Right lobe of liver (tissue), 6 donors: ENCODE measurements at regions not wholly inside any gene's neighbourhood (a gene's known extent, or its start where the extent isn't known, plus 50 kb on each side); places are given as distances from the start of the nearest gene placed in this dataset.
A peak's percentile ranks its signal among the peaks of the same experiment; 100 is the strongest.

Experiments
- ATAC-seq, 4 donors: fragments of 200-7000 bp; cut with Tn5 transposase; one replicate each; pipeline ENCODE4 v1.9.1; 2020; ENCODE audit warnings: mild to moderate bottlenecking in 4 of 4, moderate library complexity in 4 of 4
- DNase-seq, 3 donors: peaks; one replicate each; pipeline ENCODE4 v3.0.0-alpha.2; 2020
- H3K27ac ChIP-seq, 3 donors: fragments of 200-600 bp; one replicate each; pipeline ENCODE4 v1.8.0; 2022
- H3K27me3 ChIP-seq, 2 donors: fragments of 200-600 bp; one replicate each; pipeline ENCODE4 v1.8.0; 2022
- H3K36me3 ChIP-seq, 4 donors: fragments of 200-600 bp; sonication (generic) in 1 of 4; one replicate each; pipeline versions ENCODE4 v1.5.1 to v1.8.0; 2017 to 2022; ENCODE audit warnings: control low read depth in 1 of 4
- H3K4me1 ChIP-seq, 4 donors: fragments of 200-600 bp; sonication (generic) in 1 of 4; one replicate each; pipeline versions ENCODE4 v1.5.1 to v1.8.0; 2017 to 2022; ENCODE audit warnings: control low read depth in 1 of 4
- H3K4me3 ChIP-seq, 3 donors: fragments of 200-600 bp; one replicate each; pipeline ENCODE4 v1.8.0; 2022
- H3K9me3 ChIP-seq, 4 donors: fragments of 200-600 bp; sonication (generic) in 1 of 4; one replicate each; pipeline versions ENCODE4 v1.5.1 to v1.8.0; 2017 to 2022; ENCODE audit warnings: control low read depth in 1 of 4
- POLR2A ChIP-seq: fragments of 450-650 bp; IDR thresholded peaks from one replicate; pipeline ENCODE4 v1.6.1; 2017; ENCODE audit warnings: antibody characterized with exemption, mild to moderate bottlenecking
- WGBS: methylation state at CpG from one replicate; pipeline ENCODE4 v1.1.6; 2018; ENCODE audit warnings: low coverage, low lambda C conversion rate; ENCODE audit not compliant: insufficient coverage; ENCODE audit errors: missing lambda C conversion rate; 5-methylcytosine and 5-hydroxymethylcytosine counted together
- intact Hi-C, 2 donors: fragments of 100-400 bp; cut with DNase I; formaldehyde crosslinking; loops; one replicate each; pipeline versions ENCODE4 v1.11.2 to v1.14.1; 2022
- TF ChIP-seq, protein P1 (sequence below), 4 donors: fragments of 200-600 bp in 3 of 4; fragments of 450-650 bp in 1 of 4; IDR thresholded peaks; one replicate each; pipeline versions ENCODE4 v1.5.1 to v1.8.0; 2016 to 2022; ENCODE audit warnings: antibody characterized with exemption in 4 of 4, mild to moderate bottlenecking in 2 of 4
- donor health status: DM: no; HTN: yes; CAD: no.
- donor health status: DM: no; HTN: no; CAD: no.
- donor health status: DM: no; HTN: no; CAD: no.
- donor health status: DM: no; HTN: yes; CAD: no.
- donor health status: DM: no; HTN: yes; CAD: no.

DNA sequence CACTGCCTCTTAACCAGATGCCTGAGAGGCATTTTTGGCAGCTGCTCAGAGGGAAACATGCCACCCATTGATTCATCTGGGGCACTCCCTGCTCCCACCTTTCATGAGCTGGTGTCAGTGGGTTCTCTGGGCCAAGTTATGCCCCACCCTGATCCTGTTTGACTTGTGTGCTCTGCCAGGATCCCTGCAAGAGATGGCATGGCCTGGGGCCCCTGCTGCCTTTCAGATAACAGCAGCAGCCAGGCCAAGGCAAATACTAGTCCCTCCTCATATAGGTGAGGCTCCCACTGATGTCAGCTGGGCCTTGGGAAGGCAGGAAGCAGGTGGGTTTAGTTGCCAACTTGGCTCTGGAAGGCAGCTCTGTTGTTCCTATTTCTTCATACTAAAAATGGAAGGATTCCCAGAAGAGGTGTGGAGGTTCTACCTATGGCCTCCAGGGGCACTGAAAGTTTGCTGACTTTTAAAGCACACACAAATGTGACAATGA, 192.9 kb upstream of the RBPJ start:
- Histone ChIP-seq H3K27me3 (no peaks in the 10 kb centered on the region), H3K4me3 (no peak overlapping the region), H3K36me3 (no peaks in the 10 kb centered on the region), H3K9me3 (no peaks in the 10 kb centered on the region), H3K4me1 (peaks cover 0 to 8% (median 0%) of the 10 kb centered on the region in 4 donors), H3K27ac (no peak overlapping the region)
- intact Hi-C loops: no loop called here
- TF ChIP-seq POLR2A: no peak
- TF ChIP-seq, protein P1, sequence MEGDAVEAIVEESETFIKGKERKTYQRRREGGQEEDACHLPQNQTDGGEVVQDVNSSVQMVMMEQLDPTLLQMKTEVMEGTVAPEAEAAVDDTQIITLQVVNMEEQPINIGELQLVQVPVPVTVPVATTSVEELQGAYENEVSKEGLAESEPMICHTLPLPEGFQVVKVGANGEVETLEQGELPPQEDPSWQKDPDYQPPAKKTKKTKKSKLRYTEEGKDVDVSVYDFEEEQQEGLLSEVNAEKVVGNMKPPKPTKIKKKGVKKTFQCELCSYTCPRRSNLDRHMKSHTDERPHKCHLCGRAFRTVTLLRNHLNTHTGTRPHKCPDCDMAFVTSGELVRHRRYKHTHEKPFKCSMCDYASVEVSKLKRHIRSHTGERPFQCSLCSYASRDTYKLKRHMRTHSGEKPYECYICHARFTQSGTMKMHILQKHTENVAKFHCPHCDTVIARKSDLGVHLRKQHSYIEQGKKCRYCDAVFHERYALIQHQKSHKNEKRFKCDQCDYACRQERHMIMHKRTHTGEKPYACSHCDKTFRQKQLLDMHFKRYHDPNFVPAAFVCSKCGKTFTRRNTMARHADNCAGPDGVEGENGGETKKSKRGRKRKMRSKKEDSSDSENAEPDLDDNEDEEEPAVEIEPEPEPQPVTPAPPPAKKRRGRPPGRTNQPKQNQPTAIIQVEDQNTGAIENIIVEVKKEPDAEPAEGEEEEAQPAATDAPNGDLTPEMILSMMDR (IDR thresholded peaks at IDR 0.05): peak in 1 of 4 donors; percentile 31
- DNase-seq (peak; percentile 40 to 84 (median 57)), ATAC-seq (peak; percentile 59 to 94 (median 76))

DNA sequence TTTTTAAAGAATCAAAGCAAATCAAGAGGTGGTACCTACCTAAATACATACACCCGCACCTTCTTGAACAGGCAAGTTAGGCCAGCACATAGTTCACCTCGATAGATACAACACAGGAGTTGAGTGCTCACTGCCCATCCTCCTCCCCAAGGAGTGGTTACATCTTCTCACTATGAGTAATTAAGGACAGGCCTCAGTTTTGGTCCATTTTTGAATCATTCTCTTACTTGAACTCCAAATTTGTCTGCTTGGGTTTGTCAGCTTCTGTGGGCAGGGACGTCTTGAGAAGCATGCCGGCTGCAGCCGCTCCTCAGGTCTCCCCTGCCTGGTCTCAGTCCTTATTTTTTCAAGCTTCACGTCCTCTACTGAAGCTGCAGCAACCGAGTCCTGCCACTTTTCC, 190.6 kb upstream of the RBPJ start:
- H3K27me3 ChIP-seq: no peaks in the 10 kb centered on the region
- H3K9me3 ChIP-seq: no peaks in the 10 kb centered on the region
- intact Hi-C loops: no loop called here
- ATAC-seq (no peak), DNase-seq (no peak)
- H3K4me3 ChIP-seq: no peak overlapping the region
- H3K36me3 ChIP-seq: no peaks in the 10 kb centered on the region
- H3K4me1 ChIP-seq: peaks cover 0 to 8% (median 0%) of the 10 kb centered on the region in 4 donors
- H3K27ac ChIP-seq: no peak overlapping the region
- 79% methylated on average over 7 of the region's 7 CpGs for WGBS
- TF ChIP-seq, protein P1 (IDR thresholded peaks at IDR 0.05): no peak
- no peak for TF ChIP-seq POLR2A

DNA sequence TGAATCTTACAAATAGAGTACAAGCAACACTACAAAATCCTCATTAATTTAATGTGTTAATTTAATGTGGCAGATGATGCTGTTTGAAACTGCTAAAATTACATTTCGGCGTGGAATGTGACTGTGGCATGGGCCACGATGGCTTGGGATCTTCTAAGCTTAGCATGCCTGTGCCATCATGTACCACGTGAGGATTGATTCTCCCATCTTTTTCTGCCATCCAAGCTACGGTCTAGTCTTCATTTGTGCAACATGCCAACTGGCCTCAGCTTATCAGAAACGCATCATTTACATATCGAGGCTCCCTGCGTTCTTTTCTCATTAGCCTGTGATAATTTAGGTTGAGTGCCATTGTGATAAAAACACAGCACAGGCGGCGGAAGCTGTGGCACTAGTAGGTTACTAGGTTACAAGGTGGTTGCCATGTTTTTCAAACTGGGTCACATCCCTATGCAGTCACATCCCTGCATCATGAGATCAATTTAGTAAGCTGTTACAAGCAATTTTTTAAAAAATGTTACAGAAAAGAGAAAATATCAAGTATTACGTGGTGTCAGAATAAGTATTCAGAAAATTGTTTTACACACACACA, 189.9 kb upstream of the RBPJ start:
- H3K27ac ChIP-seq: no peak overlapping the region
- H3K36me3 ChIP-seq: no peaks in the 10 kb centered on the region
- H3K27me3 ChIP-seq: no peaks in the 10 kb centered on the region
- 62% methylated on average over 11 of the region's 11 CpGs for WGBS
- DNase-seq (no peak), ATAC-seq (no peak)
- H3K9me3 ChIP-seq: no peaks in the 10 kb centered on the region
- no peak for TF ChIP-seq POLR2A
- TF ChIP-seq, protein P1 (IDR thresholded peaks at IDR 0.05): no peak
- intact Hi-C loops: no loop called here
- H3K4me1 ChIP-seq: peaks cover 0 to 8% (median 0%) of the 10 kb centered on the region in 4 donors
- no peak overlapping the region for H3K4me3 ChIP-seq

DNA sequence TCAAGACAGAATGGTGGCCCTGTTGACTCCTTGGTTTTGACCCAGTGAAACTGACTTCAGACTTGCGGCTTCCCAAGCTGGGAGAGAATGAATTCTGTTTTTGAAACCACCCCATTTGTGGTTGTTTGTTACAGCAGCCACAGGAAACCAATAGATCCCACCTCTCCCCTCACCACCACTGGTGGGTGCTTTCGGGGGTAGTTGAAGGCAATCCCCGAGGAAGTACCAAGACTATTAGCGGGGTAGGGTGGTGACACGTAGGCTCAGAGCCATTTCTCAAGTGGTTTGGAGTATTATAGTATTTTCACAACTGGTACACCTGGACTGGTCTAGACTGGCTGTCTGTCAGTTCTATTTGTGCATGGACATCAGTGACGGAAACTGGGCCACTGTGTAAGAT, 189.1 kb upstream of the RBPJ start:
- DNase-seq (no peak), ATAC-seq (no peak)
- H3K27ac ChIP-seq: no peak overlapping the region
- no peaks in the 10 kb centered on the region for H3K9me3 ChIP-seq
- intact Hi-C loops: no loop called here
- peaks cover 0 to 8% (median 0%) of the 10 kb centered on the region in 4 donors for H3K4me1 ChIP-seq
- no peak for TF ChIP-seq POLR2A
- TF ChIP-seq, protein P1 (IDR thresholded peaks at IDR 0.05): no peak
- H3K4me3 ChIP-seq: no peak overlapping the region
- H3K27me3 ChIP-seq: no peaks in the 10 kb centered on the region
- no peaks in the 10 kb centered on the region for H3K36me3 ChIP-seq
- 53% methylated on average over 5 of the region's 6 CpGs for WGBS

DNA sequence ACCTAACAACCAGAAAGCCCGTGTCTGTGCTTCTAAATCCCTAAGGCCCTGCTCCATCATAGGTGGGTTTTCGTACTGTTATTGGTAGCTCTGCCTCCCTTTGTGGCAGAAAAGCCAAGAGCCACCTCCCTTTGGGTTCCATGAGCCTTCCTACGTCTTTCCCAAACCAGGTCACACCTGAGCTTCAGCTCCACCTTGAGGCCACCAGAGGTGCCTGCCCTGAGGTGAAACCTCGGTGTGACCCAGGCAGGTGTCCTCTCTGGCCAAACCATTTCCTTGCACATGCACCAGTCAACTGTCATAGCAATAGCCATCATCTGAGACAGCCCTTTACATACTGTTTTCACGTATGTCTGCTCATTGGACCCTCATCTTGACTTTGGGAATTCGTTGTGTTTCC, 188.0 kb upstream of the RBPJ start:
- WGBS: 63% methylated on average over 6 of the region's 6 CpGs
- intact Hi-C loops: no loop called here
- peaks cover 0 to 2% (median 0%) of the 10 kb centered on the region in 4 donors for H3K4me1 ChIP-seq
- no peaks in the 10 kb centered on the region for H3K27me3 ChIP-seq
- no peak for DNase-seq
- peak in 1 of 4 donors; percentile 26 for ATAC-seq
- TF ChIP-seq POLR2A: no peak
- TF ChIP-seq, protein P1 (IDR thresholded peaks at IDR 0.05): peak in 1 of 4 donors; percentile 37
- H3K27ac ChIP-seq: no peak overlapping the region
- H3K9me3 ChIP-seq: no peaks in the 10 kb centered on the region
- H3K36me3 ChIP-seq: no peaks in the 10 kb centered on the region
- H3K4me3 ChIP-seq: no peak overlapping the region
